ENCODE measurements at regions not wholly inside any gene's neighbourhood (a gene's known extent, or its start where the extent isn't known, plus 50 kb on each side); places are given as distances from the start of the nearest gene placed in this dataset.
"Not testable (repeated sequence)": the region's sequence is repeated elsewhere in the genome, so short reads cannot be mapped to it uniquely, and the experiment has no call there.

- H3K36me3 Mint-ChIP-seq (ENCODE audit: low read depth) = peaks cover 46% of the 10 kb centered on the region
- H3F3A ChIP-seq (replicated peaks; ENCODE audit: low read depth); H4K20me1 ChIP-seq (replicated peaks; ENCODE audit: insufficient read depth); H3K4me3 ChIP-seq; H3K9me3 Mint-ChIP-seq; H2AFZ ChIP-seq; H3K4me1 ChIP-seq (ENCODE audit: insufficient read depth); ATAC-seq; H3K27me3 Mint-ChIP-seq (ENCODE audit: insufficient read depth, low read depth, poor library complexity); H3K9me2 ChIP-seq (ENCODE audit: insufficient read depth); DNase-seq (ENCODE audit: low spot score); H3K4me2 ChIP-seq; H3K27ac Mint-ChIP-seq; H3K4me1 Mint-ChIP-seq; H3K27ac ChIP-seq (ENCODE audit: low read depth); H3K27me3 ChIP-seq (ENCODE audit: insufficient read depth); H3K79me2 ChIP-seq (replicated peaks; ENCODE audit: insufficient read depth); H3K4me3 Mint-ChIP-seq: not testable (repeated sequence)
- peaks cover 20% of the 10 kb centered on the region for H3K36me3 ChIP-seq (ENCODE audit: insufficient read depth)
Observed at GRCh38 chr7:67316902-67317301, 320.3 kb downstream of the TYW1 start.

GRCh38 chr7:67328257-67328656 is 331.6 kb downstream of the TYW1 start:
- H3K4me1 ChIP-seq (ENCODE audit: insufficient read depth); H3K4me3 ChIP-seq; H3K4me2 ChIP-seq; H3K9me2 ChIP-seq (ENCODE audit: insufficient read depth); H3K4me1 Mint-ChIP-seq; H3K36me3 Mint-ChIP-seq (ENCODE audit: low read depth); H4K20me1 ChIP-seq (replicated peaks; ENCODE audit: insufficient read depth); H3K27ac Mint-ChIP-seq; H2AFZ ChIP-seq; H3K4me3 Mint-ChIP-seq; H3K79me2 ChIP-seq (replicated peaks; ENCODE audit: insufficient read depth); H3K27me3 ChIP-seq (ENCODE audit: insufficient read depth); DNase-seq (ENCODE audit: low spot score); ATAC-seq; H3F3A ChIP-seq (replicated peaks; ENCODE audit: low read depth); H3K36me3 ChIP-seq (ENCODE audit: insufficient read depth); H3K27me3 Mint-ChIP-seq (ENCODE audit: insufficient read depth, low read depth, poor library complexity); H3K27ac ChIP-seq (ENCODE audit: low read depth); H3K9me3 Mint-ChIP-seq: not testable (repeated sequence)

DNA sequence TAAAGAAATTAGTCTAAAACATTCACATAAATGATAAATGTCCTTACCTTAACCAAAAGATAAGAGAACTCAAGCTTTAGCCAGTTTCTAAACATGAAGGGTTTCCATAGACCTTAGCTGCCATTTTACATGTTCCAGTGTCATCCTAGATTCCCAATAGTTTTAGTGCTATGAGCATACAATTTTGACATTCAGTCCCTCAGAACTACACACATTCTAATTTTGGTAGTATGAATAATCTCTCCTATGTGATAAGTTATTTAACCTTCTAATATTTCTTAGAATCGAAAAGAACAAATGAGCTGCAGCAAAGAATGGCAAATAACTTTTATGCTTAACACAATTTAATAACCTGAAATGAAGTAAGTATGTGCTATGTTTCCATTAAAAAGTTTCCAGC is 338.5 kb downstream of the TYW1 start:
- not testable (repeated sequence) for H2AFZ ChIP-seq; DNase-seq (ENCODE audit: low spot score); H3K9me2 ChIP-seq (ENCODE audit: insufficient read depth); H3K4me1 Mint-ChIP-seq; H3K27me3 Mint-ChIP-seq (ENCODE audit: insufficient read depth, low read depth, poor library complexity); H3K27me3 ChIP-seq (ENCODE audit: insufficient read depth); H3K79me2 ChIP-seq (replicated peaks; ENCODE audit: insufficient read depth); H3K4me3 ChIP-seq; H3F3A ChIP-seq (replicated peaks; ENCODE audit: low read depth); ATAC-seq; H3K36me3 Mint-ChIP-seq (ENCODE audit: low read depth); H3K27ac ChIP-seq (ENCODE audit: low read depth); H4K20me1 ChIP-seq (replicated peaks; ENCODE audit: insufficient read depth); H3K27ac Mint-ChIP-seq; H3K4me2 ChIP-seq; H3K4me3 Mint-ChIP-seq; H3K36me3 ChIP-seq (ENCODE audit: insufficient read depth); H3K9me3 Mint-ChIP-seq
- peaks cover 17% of the 10 kb centered on the region for H3K4me1 ChIP-seq (ENCODE audit: insufficient read depth)

GRCh38 chr7:67335663-67336062 is 339.0 kb downstream of the TYW1 start:
- not testable (repeated sequence) for H3K27me3 Mint-ChIP-seq (ENCODE audit: insufficient read depth, low read depth, poor library complexity); H3K4me3 ChIP-seq; H3K9me3 Mint-ChIP-seq; H3F3A ChIP-seq (replicated peaks; ENCODE audit: low read depth); H4K20me1 ChIP-seq (replicated peaks; ENCODE audit: insufficient read depth); H3K4me2 ChIP-seq; H3K27ac Mint-ChIP-seq; H3K27ac ChIP-seq (ENCODE audit: low read depth); H2AFZ ChIP-seq; H3K36me3 Mint-ChIP-seq (ENCODE audit: low read depth); ATAC-seq; H3K9me2 ChIP-seq (ENCODE audit: insufficient read depth); H3K27me3 ChIP-seq (ENCODE audit: insufficient read depth); H3K36me3 ChIP-seq (ENCODE audit: insufficient read depth); H3K4me1 Mint-ChIP-seq; DNase-seq (ENCODE audit: low spot score); H3K79me2 ChIP-seq (replicated peaks; ENCODE audit: insufficient read depth); H3K4me3 Mint-ChIP-seq
- peaks cover 17% of the 10 kb centered on the region for H3K4me1 ChIP-seq (ENCODE audit: insufficient read depth)

DNA sequence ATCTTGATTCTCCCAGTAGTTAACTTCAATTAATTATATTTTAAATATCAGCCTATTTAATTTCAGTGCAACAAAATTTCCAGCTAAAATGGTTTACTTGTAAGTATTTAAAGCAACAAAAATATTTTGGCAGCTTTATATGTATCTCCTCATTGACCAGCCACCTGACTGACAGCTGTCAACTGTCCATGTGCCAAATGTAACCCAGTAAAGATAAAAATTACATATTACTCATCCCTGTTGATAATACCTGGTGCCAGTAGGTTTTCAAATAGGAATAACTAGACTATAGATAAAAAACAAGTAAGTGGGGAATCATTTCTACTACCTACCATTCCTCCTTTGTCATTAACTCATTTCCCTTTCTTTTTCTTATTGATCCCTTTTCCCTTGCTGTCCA is 341.9 kb downstream of the TYW1 start:
- H3K4me1 ChIP-seq (ENCODE audit: insufficient read depth) = peaks cover 17% of the 10 kb centered on the region
- not testable (repeated sequence) for H3K4me1 Mint-ChIP-seq; H3K27me3 Mint-ChIP-seq (ENCODE audit: insufficient read depth, low read depth, poor library complexity); H3F3A ChIP-seq (replicated peaks; ENCODE audit: low read depth); ATAC-seq; H3K4me2 ChIP-seq; H3K9me3 Mint-ChIP-seq; DNase-seq (ENCODE audit: low spot score); H3K36me3 ChIP-seq (ENCODE audit: insufficient read depth); H4K20me1 ChIP-seq (replicated peaks; ENCODE audit: insufficient read depth); H3K27me3 ChIP-seq (ENCODE audit: insufficient read depth); H3K27ac Mint-ChIP-seq; H3K9me2 ChIP-seq (ENCODE audit: insufficient read depth); H3K36me3 Mint-ChIP-seq (ENCODE audit: low read depth); H2AFZ ChIP-seq; H3K27ac ChIP-seq (ENCODE audit: low read depth); H3K79me2 ChIP-seq (replicated peaks; ENCODE audit: insufficient read depth); H3K4me3 Mint-ChIP-seq; H3K4me3 ChIP-seq
